DMS 273 (cell line): ENCODE measurements at regions not wholly inside any gene's neighbourhood (a gene's known extent, or its start where the extent isn't known, plus 50 kb on each side); places are given as distances from the start of the nearest gene placed in this dataset.

Source experiments
- DNase-seq: peaks from one replicate; lab custom pipeline; 2025; ENCODE audit not compliant: unreplicated experiment; lab: John Stamatoyannopoulos, UW

GRCh38 chr7:41114691-41115090 is 588.2 kb downstream of the INHBA start:
- DNase-seq: no peak

DNA sequence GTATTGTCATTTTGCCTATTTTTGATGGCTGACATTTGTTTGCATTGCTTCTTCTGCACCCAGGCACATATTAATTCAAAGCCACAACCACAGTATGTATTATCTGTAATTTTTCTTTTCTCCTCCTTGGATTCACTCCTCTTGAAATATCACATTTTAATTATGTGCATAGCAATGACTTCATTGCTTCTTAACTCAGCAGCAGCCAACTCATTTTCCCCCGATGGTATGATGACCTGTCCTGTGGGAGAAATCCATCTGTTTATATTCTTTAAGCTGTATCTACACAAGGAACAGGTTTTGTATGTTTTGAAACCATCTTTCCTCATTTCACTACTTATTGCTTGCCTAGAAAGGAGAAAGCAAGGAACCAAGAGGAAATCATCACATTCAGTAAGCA is 588.8 kb downstream of the INHBA start:
- peak; percentile 69 for DNase-seq

DNA sequence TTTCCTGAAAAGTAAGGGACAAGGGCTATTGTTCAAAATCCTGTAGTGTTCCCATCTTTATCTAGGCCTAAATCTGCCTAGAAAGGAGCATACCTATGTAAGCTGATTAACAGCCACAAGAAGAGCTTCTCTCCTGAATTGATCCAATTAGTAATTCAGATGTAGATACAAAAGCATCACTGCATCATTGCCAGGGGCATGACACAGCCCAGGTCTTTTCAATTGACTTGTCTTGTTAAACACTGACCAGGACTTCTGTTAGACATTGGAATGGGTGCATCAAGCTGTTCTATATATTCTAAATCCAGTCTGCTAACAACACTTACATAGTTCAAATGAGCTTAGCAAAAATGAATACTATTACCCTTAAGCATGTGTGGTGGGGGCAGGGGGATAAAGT is 589.2 kb downstream of the INHBA start:
- DNase-seq: peak; percentile 54

- no peak for DNase-seq
Observed at GRCh38 chr7:41110186-41110585, 592.7 kb downstream of the INHBA start.

- no peak for DNase-seq
Observed at GRCh38 chr7:41108821-41109220, 594.1 kb downstream of the INHBA start.

DNA sequence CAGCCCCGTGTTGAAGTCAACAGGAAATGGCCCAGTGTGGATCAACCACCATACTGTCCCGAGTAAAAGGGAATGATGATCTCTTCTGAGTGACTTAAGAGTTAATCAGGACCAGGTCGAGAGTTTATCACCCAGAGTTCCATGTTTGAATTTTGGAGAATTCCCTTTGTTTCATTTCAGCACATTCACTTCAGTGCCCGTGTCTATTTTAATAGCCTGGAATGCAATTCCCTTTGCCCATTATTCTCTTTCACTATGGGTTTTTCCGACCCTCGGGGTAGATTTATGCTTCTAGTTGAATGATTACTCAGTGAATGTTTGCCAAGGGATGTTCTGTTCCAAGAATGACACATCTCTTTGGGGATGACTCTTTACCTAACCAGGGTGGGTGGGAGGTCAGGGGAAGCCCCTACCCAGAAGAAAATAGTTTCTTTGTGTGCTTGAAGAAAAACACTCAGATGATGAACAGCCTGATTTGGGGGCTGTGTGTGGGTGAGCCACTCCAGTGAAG is 594.9 kb downstream of the INHBA start:
- DNase-seq: peak; percentile 38

DNA sequence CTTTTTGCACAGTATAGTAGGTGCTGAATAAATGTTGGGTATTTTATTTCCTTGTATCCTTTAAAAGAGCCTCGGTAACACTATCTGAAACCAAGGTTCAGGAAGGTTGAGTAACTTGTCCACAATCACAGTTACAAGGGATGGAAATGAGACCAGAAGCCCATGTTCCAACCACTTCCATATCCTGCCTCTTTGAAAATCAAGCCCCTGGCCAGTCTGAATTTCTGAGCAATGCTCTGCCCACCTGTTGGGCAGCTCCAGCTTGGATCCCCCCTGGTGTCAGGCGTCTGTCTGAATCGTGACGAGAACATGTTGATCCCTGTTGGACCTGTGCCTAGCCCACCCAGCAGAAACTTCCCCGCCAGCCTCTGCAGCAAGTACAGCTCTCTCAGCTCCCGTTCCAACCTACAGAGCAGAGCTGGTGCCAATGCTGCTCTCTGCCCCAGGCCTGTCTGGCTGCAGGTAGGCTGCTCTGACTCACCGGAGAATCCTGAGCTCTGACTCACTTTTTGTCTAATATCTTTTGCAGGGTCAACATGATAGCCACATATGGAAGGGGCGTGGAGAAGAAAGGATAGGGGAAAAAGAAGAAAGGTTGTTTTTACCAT is 595.5 kb downstream of the INHBA start:
- peak; percentile 58 for DNase-seq

DNA sequence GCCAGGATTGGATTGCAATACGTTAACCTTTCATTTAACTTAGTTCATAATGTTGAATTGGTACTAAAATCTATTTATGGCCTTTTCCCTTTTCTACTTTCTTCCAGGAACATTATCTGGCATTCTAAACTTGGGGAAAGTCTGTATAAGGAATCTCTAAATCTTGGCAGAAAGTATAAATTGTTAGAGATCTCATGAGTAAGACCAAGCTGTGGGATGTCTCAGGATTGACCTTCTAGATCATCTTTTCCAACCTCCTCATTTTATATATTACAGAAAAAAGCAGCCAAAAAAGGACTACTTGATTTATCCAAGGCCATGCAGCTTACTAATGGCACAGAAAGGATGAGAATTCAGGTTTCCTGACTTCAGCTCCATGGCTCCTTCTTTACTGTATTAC is 598.3 kb downstream of the INHBA start:
- DNase-seq: no peak

GRCh38 chr7:41103331-41103730 is 599.6 kb downstream of the INHBA start:
- DNase-seq: no peak

DNA sequence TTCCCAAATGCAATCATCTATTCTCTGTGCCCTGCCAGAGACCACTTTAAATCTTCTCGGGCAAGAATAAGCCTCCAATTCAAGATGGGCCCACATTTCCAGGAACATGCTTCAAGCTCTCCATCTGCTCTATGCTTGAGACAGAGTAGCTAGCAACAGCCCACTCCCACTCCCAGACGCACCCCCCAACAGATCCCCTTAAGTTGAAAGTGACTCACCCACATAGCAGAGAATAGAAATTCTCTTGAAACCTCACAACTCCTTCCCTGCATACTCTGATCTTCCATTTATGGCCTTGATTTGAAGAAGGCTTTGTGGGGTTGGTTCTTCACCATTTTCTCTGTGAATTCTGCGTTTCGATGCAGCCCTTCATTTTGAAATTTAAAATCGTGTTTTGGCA is 604.0 kb downstream of the INHBA start:
- no peak for DNase-seq

GRCh38 chr7:41098402-41098801 is 604.5 kb downstream of the INHBA start:
- peak; percentile 68 for DNase-seq

- no peak for DNase-seq
Observed at GRCh38 chr7:41097501-41097900, 605.4 kb downstream of the INHBA start.

DNA sequence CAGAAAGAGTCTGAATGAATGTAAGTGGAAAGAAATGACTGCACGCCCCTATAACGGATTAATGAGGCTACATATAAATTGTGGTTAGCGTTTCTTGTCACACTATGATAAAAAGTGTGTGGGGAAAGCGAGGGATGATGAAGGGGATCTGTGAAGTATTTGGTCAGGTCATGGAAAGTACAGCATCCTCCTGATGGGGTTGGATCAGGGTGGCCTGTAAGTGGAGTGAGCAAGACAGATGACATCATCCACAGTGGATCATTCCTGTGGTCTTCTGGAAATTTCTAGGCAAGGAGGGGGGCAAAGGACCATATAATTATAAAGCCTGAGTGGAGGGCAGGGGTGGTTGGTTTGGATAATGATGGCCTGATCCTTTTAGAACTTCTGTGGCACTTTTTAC is 606.0 kb downstream of the INHBA start:
- DNase-seq: no peak

- DNase-seq: no peak
Observed at GRCh38 chr7:41093141-41093540, 609.7 kb downstream of the INHBA start.

DNA sequence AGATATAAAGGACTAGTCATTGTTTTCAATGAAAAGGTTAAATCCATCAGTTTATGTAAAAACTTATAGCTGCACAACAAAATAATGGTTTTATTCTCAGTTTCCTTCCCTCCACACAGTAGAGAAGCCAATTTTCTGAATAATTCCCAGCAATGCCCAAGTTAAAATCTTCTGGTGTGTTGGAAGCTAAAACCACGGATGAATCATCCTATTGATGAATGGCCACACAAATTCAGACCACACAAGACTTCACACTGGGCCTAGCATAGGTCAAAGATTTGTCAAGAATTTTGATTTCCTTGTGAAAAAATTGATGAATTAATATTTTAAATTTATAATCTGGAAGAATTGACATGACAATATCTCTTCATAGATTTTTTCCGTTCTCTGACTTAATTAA is 617.6 kb downstream of the INHBA start:
- DNase-seq: no peak

GRCh38 chr7:41084381-41084780 is 618.5 kb downstream of the INHBA start:
- DNase-seq: no peak

DNA sequence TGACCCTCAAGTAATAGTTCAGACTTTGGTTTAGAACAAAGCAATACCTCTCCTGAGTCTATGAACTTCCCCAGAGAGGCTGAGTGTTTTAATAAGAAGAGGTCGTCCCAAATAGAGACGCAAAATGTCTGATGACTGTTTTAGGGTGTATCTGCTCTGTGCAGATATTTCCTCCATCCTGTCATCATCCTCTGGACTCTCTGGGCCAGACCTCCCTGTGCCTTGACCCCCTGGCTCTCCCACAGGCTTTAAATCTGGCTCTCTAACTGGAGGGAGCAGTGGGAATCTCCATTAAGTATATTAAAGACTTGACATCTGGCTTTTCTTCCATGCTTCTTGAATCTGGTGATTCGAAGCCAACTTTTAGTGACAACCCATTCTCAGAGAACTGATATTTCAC is 633.3 kb downstream of the INHBA start:
- no peak for DNase-seq

- no peak for DNase-seq
Observed at GRCh38 chr7:41067576-41067975, 635.3 kb downstream of the INHBA start.

DNA sequence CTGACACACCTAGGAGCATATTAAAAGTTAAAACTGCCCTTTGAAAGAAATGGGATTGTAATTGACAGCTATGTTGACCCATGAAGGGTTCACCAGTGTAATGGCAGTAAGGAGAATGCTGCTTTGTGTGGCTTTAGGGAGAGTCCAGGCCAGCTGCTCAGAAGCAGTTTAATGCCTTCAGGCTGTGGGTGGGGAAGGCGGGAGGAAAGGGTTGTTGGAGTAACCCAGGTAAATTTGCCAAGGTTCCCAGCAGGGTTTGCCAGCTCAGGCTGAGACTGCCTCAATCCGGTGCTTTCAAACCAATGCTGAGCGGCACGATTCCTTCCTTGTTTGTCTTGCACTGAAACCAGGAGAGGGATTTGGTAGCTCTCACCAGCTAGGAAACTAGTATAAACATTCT is 637.2 kb downstream of the INHBA start:
- DNase-seq: no peak

GRCh38 chr7:41063116-41063515 is 639.8 kb downstream of the INHBA start:
- DNase-seq: no peak

GRCh38 chr7:41060796-41061195 is 642.1 kb downstream of the INHBA start:
- DNase-seq: no peak

- no peak for DNase-seq
Observed at GRCh38 chr7:41059796-41060195, 643.1 kb downstream of the INHBA start.

- DNase-seq: peak; percentile 58
Observed at GRCh38 chr7:41058986-41059741, 643.7 kb downstream of the INHBA start.
